ENCODE measurements at regions not wholly inside any gene's neighbourhood (a gene's known extent, or its start where the extent isn't known, plus 50 kb on each side); places are given as distances from the start of the nearest gene placed in this dataset.
"Not testable (repeated sequence)": the region's sequence is repeated elsewhere in the genome, so short reads cannot be mapped to it uniquely, and the experiment has no call there.

DNA sequence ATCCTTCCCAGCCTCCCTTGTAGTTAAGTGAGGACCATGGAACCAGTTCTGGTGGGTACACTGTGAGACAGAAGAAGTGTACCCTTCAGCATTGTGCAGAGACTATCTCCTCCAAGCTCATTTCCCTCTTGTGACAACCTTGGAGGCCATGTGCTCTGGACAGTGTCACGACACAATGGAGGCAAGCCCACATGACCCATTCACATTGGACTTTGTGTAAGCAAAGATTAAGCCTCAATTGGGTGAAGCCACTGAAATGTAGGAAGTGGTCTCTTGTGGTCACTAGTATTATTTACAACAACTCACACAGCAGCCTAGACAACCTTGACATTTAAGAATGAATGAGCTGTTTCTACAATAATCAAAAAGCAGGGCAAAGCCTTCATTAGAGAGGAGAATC is 124.2 kb downstream of the INHBA start:
- no peak for DNase-seq (ENCODE audit: low spot score)

GRCh38 chr7:41576166-41576565 is 126.7 kb downstream of the INHBA start:
- no peak for DNase-seq (ENCODE audit: low spot score)

- DNase-seq (ENCODE audit: low spot score) = peak; percentile 35
These were observed 128.5 kb downstream of the INHBA start for GRCh38 chr7:41574377-41574776.

DNA sequence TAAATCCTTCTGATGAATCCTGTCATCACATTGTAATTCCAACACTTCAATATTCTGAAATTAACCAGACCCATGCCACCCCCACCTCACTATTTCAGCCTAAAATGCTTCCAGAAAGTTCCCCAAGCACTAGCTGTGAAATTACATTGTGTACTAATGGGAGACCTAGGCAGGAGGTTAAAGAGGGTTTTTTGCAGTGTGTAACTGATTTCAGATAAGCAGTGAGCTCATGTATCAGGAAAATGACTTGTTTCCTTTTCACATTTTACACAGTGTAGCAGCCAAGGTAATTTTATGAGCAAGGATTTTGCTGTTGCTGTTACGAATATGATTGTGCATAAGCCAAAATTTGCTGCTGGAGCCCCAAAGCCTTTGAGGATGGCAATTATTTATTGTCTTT is 129.0 kb downstream of the INHBA start:
- no peak for DNase-seq (ENCODE audit: low spot score)

- no peak for DNase-seq (ENCODE audit: low spot score)
These were observed 129.4 kb downstream of the INHBA start for GRCh38 chr7:41573443-41573842.

DNA sequence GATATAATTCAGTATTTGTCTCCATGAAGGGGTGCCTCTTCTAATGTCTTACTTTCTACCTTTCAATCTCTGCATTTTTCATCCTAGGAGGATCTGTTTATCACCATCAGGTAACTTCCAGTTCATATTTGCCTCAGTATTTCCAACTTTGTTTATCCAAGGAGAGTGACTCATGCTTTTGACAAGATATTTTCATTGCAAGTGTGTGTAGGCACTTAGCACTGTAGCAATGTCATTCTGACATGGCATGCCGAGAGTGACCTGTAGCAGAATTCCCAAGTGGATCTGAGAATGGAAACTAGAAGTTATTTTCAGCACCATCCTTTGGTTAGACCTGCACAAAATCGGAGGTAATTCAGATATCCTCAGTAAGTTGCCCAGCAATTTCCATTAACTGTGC is 129.9 kb downstream of the INHBA start:
- no peak for DNase-seq (ENCODE audit: low spot score)

DNA sequence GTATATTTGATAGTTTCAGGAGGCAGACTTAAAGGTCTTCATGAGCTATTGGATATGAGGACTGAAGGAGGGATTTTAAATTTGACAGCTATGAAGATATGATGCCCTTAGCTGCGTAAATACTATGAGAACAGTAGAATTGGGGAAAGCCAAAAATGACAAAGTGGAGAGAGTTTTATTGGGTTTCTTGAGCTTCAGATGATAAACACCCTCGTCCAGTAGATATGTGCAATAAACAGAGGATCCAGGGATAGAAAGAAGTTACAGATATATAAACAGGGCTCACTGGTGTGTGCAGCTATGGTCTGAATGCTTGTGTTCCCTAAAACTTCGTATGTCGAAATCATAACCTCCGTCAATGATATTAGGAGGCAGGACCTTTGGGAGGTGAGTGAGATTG is 131.3 kb downstream of the INHBA start:
- no peak for DNase-seq (ENCODE audit: low spot score)

DNA sequence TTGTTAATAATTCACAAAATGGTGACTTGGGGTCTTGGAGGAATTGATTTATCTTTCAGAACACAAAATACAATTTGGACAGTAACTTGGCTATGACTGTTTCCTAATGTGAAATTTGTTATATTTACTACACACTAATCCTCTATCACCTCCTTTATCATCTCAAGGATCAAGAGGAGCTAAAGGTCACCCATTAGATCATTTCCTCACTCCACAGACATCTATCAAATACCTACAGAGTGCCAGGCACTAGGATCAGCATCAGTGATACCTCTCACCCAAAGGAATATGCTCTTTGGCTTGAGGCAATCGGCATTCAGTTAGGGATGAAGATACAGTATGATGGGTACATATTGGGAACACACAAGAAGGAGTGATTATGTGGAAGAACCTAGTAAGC is 132.1 kb downstream of the INHBA start:
- no peak for DNase-seq (ENCODE audit: low spot score)

DNA sequence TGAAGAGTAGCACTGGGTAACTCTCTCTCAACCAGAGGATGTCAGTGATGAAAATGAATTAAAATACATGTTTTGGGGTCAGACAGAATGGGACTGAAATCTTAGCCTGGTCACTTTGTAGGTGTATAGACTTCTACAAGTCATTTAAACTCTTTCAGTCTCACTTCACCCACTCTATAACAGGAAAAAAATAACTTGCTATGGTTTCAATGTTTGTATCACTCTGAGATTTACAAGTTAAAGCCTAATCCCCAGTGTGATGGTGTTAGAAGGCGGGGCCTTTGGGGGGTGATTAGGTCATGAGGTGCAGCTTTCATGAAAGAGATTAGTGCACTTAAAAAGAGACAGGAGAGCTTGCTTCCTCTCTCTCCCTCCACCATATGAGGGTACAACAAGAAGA is 134.8 kb downstream of the INHBA start:
- DNase-seq (ENCODE audit: low spot score) = no peak

DNA sequence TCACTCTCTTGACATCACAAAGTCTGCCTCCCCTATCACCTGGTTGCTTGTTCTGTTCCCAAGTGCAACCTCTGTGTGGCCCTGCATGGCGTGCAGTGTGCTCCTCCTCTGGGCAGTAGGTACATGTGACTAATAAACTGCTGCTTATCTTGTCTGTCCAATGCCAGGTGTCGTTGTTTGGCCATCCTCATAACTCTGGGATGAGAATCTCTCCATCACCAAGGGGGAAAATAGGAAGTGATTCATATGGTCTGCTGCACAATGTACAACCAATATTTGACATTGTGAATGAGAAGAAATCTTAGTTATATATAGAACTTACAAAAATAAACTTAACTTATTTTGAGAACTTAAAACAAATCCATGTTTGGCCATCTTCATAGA is 135.2 kb downstream of the INHBA start:
- DNase-seq (ENCODE audit: low spot score) = no peak

- peak; percentile 26 for DNase-seq (ENCODE audit: low spot score)
These were observed 135.7 kb downstream of the INHBA start for GRCh38 chr7:41567031-41567730.

DNA sequence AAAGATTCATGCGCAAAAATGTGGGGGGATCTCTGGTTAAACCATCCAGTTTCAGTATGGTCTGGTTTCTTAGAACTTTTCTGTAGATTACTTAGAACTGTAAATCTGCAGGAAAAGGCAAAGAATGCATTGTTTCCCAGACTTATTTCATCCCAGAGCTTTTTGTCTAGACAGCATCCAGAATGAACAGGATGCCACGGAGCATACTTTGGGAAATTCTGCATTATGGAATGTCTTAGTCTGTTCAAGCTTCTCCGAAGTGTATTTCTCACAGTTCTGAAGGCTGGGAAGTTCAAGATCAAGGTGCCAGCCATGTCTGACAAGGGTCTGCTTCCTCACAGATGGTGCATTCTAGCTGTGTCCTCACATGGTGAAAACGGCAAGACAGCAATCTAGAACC is 136.3 kb downstream of the INHBA start:
- DNase-seq (ENCODE audit: low spot score) = no peak

DNA sequence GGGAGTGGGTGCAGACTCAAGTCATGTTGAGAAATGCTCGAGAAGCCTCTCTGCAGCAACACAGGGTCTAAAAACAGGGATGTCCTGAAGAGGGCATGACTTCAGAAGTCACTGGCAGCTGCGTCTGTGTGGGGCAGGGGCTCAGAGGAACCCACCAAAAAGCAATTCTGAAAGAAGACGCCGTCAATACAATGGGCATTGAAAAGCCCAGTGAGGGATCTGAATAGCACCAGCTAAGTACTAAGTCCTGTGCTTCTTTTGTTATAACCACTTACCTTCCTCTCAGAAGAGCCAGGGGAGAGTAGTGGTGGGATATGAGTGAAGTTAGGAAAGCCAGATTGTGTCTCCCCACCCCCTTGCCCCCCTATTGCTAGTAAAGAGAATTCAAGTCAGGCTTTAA is 137.2 kb downstream of the INHBA start:
- DNase-seq (ENCODE audit: low spot score) = no peak

GRCh38 chr7:41559426-41559825 is 143.5 kb downstream of the INHBA start:
- DNase-seq (ENCODE audit: low spot score) = no peak

DNA sequence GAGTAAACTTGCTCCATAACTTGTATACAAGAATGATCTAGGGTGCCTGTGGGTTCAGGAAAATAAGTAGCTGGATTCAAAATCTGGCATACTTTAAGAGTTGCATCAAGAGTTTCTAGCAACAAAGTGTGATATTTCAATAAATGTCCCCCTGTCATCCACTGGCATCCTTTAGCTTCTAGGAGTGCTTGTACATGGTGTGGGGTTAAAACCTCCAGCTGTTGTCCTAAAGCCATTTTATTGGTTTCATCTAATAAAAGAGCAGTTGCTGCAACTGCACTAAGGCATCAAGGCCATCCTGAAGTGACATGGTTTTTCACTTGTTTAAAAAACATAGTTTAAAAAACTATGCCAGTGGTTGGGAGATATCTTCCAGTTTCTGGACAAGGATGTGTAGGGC is 148.4 kb downstream of the INHBA start:
- DNase-seq (ENCODE audit: low spot score) = no peak

DNA sequence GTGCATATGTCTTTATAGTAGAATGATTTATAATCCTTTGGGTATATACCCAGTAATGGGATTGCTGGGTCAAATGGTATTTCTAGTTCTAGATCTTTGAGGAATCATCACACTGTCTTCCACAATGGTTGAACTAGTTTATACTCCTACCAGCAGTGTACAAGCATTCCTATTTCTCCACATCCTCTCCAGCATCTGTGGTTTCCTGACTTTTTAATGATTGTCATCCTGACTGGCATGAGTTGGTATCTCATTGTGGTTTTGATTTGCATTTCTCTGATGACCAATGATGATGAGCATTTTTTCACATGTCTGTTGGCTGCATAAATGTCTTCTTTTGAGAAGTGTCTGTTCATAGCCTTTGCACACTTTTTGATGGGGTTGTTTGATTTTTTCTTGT is 152.8 kb downstream of the INHBA start:
- not testable (repeated sequence) for DNase-seq (ENCODE audit: low spot score)

DNA sequence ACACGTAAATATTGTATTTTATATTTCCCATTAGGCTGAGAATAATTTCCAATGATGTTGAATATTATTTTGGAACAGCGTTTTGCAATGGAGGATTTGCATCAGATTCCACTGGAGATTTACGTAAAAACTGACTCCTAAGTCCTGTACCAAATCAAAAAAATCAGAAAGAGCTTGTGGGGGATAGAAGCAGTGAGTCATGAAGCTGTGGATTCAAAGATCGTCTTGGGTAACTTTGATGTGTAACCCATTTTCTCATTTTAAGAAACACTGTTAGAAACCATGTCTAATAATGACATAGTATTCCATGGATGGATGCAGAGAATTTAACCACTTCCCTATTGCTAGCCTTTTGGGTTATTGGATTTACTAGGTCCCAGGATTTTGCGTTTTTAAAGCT is 158.6 kb downstream of the INHBA start:
- no peak for DNase-seq (ENCODE audit: low spot score)

DNA sequence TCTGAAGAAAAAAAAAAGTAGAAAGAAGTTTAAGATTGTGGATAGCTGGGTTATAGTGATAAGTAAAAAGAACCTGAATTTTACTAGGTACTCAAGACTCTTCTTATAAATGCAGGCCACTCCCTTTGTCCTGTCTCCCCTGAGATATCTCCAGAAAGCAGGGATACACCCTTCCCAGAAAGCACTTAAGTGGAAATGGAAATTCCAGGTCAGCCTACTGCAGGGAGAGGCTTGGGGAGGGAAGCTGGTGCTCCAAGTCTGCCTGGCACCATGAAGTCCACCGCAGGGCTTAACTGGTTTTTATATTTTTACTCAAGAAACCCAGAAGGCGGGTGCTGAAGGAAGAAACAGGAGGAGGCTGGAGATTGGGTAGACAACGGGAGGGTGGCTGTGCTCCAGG is 162.3 kb downstream of the INHBA start:
- DNase-seq (ENCODE audit: low spot score) = no peak

GRCh38 chr7:41538810-41539724 is 163.8 kb downstream of the INHBA start:
- no peak for DNase-seq (ENCODE audit: low spot score)

DNA sequence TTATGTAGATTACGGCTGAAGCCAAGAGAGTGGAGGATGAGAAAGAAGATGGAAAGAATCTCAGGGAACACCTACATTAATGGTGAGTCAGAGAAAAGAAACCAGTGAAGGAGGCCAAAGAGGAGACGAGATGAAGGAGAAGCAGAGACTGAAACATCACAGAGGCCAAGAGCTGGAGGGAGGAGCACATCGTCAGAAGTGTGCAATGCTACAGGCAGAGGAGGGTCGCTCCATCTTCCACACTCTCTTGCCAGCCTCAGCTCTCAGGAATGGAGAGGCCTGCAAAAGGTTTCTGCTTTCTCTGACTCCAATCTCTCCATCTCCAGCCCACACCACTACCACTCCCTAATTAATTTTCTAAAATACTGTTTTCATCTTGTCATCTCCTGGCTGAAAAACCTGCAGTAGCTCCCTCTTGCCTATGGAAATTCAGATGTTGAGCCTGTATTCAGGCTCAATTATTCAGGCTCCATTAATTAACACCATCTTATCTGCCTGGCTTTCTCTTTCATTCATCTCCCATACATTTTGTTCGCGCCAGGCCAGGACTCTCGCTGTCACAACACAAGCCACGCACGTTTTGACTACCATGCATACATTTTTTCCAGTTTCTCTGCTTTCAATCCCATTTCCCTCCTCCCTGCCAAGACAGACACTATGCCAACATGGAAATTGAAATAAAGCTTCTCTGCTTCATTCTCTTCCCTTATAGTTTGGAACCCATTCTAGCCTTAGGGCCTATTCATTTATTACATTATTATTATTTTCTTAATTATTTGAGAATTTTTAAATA is 165.8 kb downstream of the INHBA start:
- no peak for DNase-seq (ENCODE audit: low spot score)

- DNase-seq (ENCODE audit: low spot score) = no peak
These were observed 166.6 kb downstream of the INHBA start for GRCh38 chr7:41536122-41536872.

- no peak for DNase-seq (ENCODE audit: low spot score)
These were observed 173.1 kb downstream of the INHBA start for GRCh38 chr7:41529831-41530230.

All from AG20443 (cell line).